ENCODE measurements at regions not wholly inside any gene's neighbourhood (a gene's known extent, or its start where the extent isn't known, plus 50 kb on each side); places are given as distances from the start of the nearest gene placed in this dataset.

DNA sequence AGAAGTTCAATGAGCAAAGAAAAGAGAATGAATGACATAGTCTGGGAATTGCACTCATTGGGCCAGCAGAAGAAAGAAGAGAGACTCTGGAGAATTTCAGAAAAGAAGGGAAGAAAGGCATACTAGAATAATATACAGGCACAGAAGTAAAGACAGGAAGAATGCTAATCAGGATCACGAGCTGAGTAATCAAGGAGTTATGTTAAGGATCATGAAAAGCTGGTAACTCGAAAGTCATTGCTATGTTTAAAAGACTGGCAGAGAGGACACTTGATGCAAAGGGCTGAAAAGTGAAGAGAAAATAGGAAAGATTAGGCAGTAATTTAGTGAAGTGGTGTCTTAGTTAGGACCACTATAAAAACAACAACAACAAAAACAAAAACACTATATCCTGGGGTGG, 284.1 kb downstream of the ZBBX start:
- no peak for DNase-seq (ENCODE audit: extremely low spot score)
- POLR2A ChIA-PET: no interaction called here
- TF ChIP-seq SUZ12 (IDR thresholded peaks at IDR 0.05): no peak
- no peak for TF ChIP-seq ZNF384 (IDR thresholded peaks at IDR 0.05)
- no peak for TF ChIP-seq CTBP1 (IDR thresholded peaks at IDR 0.05; ENCODE audit: borderline replicate concordance)
- no peak for TF ChIP-seq NFRKB (IDR thresholded peaks at IDR 0.05)
- no peak for TF ChIP-seq FOXK2 (IDR thresholded peaks at IDR 0.05)
- no peak for TF ChIP-seq ELF4 (IDR thresholded peaks at IDR 0.05)
- TF ChIP-seq TARDBP (IDR thresholded peaks at IDR 0.05): no peak
- TF ChIP-seq SP1 (IDR thresholded peaks at IDR 0.05): no peak
- TF ChIP-seq, protein P1, sequence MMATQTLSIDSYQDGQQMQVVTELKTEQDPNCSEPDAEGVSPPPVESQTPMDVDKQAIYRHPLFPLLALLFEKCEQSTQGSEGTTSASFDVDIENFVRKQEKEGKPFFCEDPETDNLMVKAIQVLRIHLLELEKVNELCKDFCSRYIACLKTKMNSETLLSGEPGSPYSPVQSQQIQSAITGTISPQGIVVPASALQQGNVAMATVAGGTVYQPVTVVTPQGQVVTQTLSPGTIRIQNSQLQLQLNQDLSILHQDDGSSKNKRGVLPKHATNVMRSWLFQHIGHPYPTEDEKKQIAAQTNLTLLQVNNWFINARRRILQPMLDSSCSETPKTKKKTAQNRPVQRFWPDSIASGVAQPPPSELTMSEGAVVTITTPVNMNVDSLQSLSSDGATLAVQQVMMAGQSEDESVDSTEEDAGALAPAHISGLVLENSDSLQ (IDR thresholded peaks at IDR 0.05): no peak
- TF ChIP-seq L3MBTL2 (conservative IDR thresholded peaks at IDR 0.05): no peak
- no peak for TF ChIP-seq LEF1 (IDR thresholded peaks at IDR 0.05; ENCODE audit: borderline replicate concordance)
- no peak for TF ChIP-seq FOXM1 (IDR thresholded peaks at IDR 0.05; ENCODE audit: borderline replicate concordance)
- no peak for TF ChIP-seq BHLHE40 (IDR thresholded peaks at IDR 0.05; ENCODE audit: borderline replicate concordance)
- TF ChIP-seq FOXA1 (IDR thresholded peaks at IDR 0.05): no peak
- CTCF ChIA-PET: no interaction called here

DNA sequence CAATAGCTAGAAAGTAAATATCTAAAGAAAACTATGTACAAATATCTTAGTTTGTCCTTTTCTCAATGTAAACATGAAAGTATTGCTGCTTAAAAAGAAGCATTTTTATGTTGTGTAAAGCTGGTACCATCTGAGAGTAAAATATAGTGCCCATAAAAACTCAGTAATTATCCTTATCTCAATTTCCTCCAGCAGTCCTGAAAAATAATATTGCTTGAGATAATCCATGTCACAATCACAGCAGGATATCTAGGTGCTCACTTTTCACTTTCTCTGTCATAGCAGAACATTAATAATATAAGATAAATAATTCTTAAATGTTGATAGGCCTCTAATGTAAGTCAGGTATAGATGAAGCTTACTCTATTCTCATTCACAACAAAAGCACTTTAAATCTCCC, 285.5 kb downstream of the ZBBX start:
- TF ChIP-seq CTBP1 (IDR thresholded peaks at IDR 0.05; ENCODE audit: borderline replicate concordance): no peak
- no peak for TF ChIP-seq ARNT (IDR thresholded peaks at IDR 0.05)
- no peak for TF ChIP-seq ZNF384 (IDR thresholded peaks at IDR 0.05)
- TF ChIP-seq TARDBP (IDR thresholded peaks at IDR 0.05): no peak
- TF ChIP-seq SP1 (IDR thresholded peaks at IDR 0.05): no peak
- CTCF ChIA-PET: interaction anchor here (0.7 kb wide), 1 partner anchor 173 kb away, joined by 4 read pairs; no protein-coding TSS in a partner anchor
- POLR2A ChIA-PET: no interaction called here
- DNase-seq (ENCODE audit: extremely low spot score): no peak

DNA sequence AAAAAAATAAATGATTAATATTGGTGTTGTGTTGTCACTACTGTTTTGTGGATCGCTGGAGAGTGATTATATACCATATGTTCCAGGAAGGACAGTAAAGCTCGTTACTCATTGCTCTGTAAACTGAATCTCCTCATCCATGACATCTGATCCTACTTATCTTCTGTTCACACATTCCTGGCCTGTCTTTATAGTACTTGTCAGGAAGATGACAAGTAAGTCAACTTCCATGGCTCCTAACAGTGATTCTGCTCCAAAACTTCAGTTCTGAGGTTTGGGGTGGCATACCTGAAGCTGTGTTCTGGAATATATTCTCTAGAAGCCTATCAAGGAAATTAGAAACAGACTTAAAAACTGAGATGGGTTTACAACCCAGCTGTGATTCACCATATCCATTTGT, 288.9 kb downstream of the ZBBX start:
- no peak for DNase-seq (ENCODE audit: extremely low spot score)
- ChIA-PET CTCF (no interaction called here), POLR2A (no interaction called here)
- no peak for TF ChIP-seq ELF4 (IDR thresholded peaks at IDR 0.05)
- peak; percentile 57; the same call in 1 of the 2 replicates for TF ChIP-seq CTBP1 (IDR thresholded peaks at IDR 0.05; ENCODE audit: borderline replicate concordance)

DNA sequence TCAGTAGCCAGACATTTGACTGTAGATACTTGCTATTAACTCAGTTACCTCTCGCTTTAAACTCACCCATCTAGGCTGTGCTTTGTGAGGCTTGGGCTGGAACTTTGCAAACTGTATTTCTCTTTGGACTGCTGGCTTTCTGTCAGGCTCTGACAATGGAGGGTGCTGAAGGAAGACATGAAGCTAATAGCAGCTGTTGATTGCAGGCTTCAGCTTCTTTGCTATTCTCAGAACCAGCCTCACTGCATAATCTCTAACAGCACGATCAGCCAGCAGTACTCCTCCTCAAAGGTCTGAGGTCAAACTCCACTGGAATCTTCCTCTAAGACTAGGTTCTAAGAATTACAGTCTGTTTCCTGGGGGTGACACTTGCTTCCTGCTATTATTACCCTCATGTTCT, 295.6 kb downstream of the ZBBX start:
- CTCF ChIA-PET: no interaction called here
- TF ChIP-seq ELF4 (IDR thresholded peaks at IDR 0.05) (no peak), LEF1 (IDR thresholded peaks at IDR 0.05; ENCODE audit: borderline replicate concordance) (no peak), TARDBP (IDR thresholded peaks at IDR 0.05) (no peak), HDGF (IDR thresholded peaks at IDR 0.05; ENCODE audit: borderline replicate concordance) (no peak), ZNF384 (IDR thresholded peaks at IDR 0.05) (no peak), FOXK2 (IDR thresholded peaks at IDR 0.05) (no peak), SP1 (IDR thresholded peaks at IDR 0.05) (no peak), CTBP1 (IDR thresholded peaks at IDR 0.05; ENCODE audit: borderline replicate concordance) (no peak), ARNT (IDR thresholded peaks at IDR 0.05) (no peak), BHLHE40 (IDR thresholded peaks at IDR 0.05; ENCODE audit: borderline replicate concordance) (no peak), FOXM1 (IDR thresholded peaks at IDR 0.05; ENCODE audit: borderline replicate concordance) (no peak), NFRKB (IDR thresholded peaks at IDR 0.05) (no peak), SUZ12 (IDR thresholded peaks at IDR 0.05) (no peak)
- TF ChIP-seq, protein P1 (IDR thresholded peaks at IDR 0.05): no peak
- DNase-seq (ENCODE audit: extremely low spot score): no peak
- POLR2A ChIA-PET: no interaction called here

DNA sequence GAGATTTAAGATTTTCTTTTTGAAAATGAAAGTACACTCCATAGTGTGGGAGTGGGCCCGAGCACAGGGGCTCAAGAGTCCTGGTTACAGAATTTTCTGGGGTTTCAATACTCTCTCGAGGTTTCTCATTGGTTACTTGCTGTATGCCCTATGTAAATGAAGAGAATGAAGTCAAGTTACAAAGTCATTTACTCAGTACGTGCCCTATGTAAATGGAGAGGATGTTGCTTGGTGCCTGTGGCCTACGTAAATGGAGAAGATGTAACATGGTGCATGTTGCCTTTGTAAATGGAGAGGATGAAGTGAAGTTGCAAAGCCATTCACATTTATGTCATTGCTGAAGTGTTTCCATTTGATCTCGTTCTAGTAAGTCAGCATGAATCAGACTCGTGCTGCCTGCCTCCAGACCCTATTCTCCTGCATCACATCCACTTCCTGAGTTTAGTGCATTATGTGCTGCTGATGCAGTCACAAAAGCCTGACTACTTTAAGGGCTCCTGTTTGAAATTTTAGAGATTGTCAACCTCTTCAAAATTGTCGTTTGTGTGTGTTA, 302.0 kb downstream of the ZBBX start:
- TF ChIP-seq FOXK2 (IDR thresholded peaks at IDR 0.05) (no peak), ARNT (IDR thresholded peaks at IDR 0.05) (no peak), ELF4 (IDR thresholded peaks at IDR 0.05) (no peak), CTBP1 (IDR thresholded peaks at IDR 0.05; ENCODE audit: borderline replicate concordance) (no peak), BHLHE40 (IDR thresholded peaks at IDR 0.05; ENCODE audit: borderline replicate concordance) (no peak), L3MBTL2 (conservative IDR thresholded peaks at IDR 0.05) (no peak), FOXA1 (IDR thresholded peaks at IDR 0.05) (no peak), TARDBP (IDR thresholded peaks at IDR 0.05) (no peak), ZNF384 (IDR thresholded peaks at IDR 0.05) (no peak), LEF1 (IDR thresholded peaks at IDR 0.05; ENCODE audit: borderline replicate concordance) (no peak)
- TF ChIP-seq, protein P1 (IDR thresholded peaks at IDR 0.05): no peak
- ChIA-PET CTCF (no interaction called here), POLR2A (no interaction called here)
- no peak for DNase-seq (ENCODE audit: extremely low spot score)

DNA sequence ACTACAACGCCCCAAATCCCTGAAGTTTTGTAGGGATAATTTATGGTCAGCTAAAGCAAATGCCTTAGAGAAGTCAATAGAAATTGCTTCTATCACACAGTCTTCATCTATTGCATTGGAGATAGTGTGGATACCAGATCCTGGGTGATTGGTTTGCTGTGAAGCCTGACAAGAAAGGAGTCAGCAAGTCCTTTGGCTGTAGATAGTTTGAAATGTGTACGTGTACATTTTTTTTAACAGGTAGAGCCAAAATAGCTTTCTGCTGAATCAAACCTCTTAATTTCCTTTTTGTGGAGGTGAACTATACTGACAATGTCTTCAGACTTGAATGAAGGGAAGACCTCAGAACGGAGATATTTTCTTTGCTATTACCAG, 312.3 kb downstream of the ZBBX start:
- POLR2A ChIA-PET: no interaction called here
- CTCF ChIA-PET: no interaction called here
- TF ChIP-seq FOXM1 (IDR thresholded peaks at IDR 0.05; ENCODE audit: borderline replicate concordance) (no peak), FOXK2 (IDR thresholded peaks at IDR 0.05) (no peak), ARNT (IDR thresholded peaks at IDR 0.05) (no peak), LEF1 (IDR thresholded peaks at IDR 0.05; ENCODE audit: borderline replicate concordance) (no peak), ELF4 (IDR thresholded peaks at IDR 0.05) (no peak), L3MBTL2 (conservative IDR thresholded peaks at IDR 0.05) (no peak), SUZ12 (IDR thresholded peaks at IDR 0.05) (no peak), TARDBP (IDR thresholded peaks at IDR 0.05) (no peak), HDGF (IDR thresholded peaks at IDR 0.05; ENCODE audit: borderline replicate concordance) (no peak), NFRKB (IDR thresholded peaks at IDR 0.05) (no peak), CTBP1 (IDR thresholded peaks at IDR 0.05; ENCODE audit: borderline replicate concordance) (no peak), ZNF384 (IDR thresholded peaks at IDR 0.05) (no peak)
- DNase-seq (ENCODE audit: extremely low spot score): no peak
